Calu3 (cell line): ENCODE measurements at regions not wholly inside any gene's neighbourhood (a gene's known extent, or its start where the extent isn't known, plus 50 kb on each side); places are given as distances from the start of the nearest gene placed in this dataset.

ENCODE experiments used
- BruUV-seq: library from RNA; stranded (reverse); fragments of 400-500 nt; replicated peaks from 2 replicates; lab custom pipeline; 2021; lab: Mats Ljungman, UMichigan
- CTCF ChIA-PET: fragments of 300-600 bp; sonication (Branson Sonifier 250); formaldehyde crosslinking; loops from one replicate; lab custom pipeline; 2022; ENCODE audit warnings: antibody characterized with exemption; lab: Charles Lee
- DNase-seq: peaks from one replicate; pipeline ENCODE4 v3.0.0; 2022
- H3K27ac Mint-ChIP-seq: one replicate; pipeline ENCODE4 v1.8.0; 2022; ENCODE audit warnings: mixed read lengths; ENCODE audit not compliant: unreplicated experiment
- H3K27me3 Mint-ChIP-seq: one replicate; pipeline ENCODE4 v1.8.0; 2022; ENCODE audit warnings: mixed read lengths; ENCODE audit not compliant: unreplicated experiment
- H3K36me3 Mint-ChIP-seq: one replicate; pipeline ENCODE4 v1.8.0; 2022; ENCODE audit warnings: mild to moderate bottlenecking, moderate library complexity, mixed read lengths; ENCODE audit not compliant: insufficient read depth, unreplicated experiment
- H3K4me1 Mint-ChIP-seq: one replicate; pipeline ENCODE4 v1.8.0; 2022; ENCODE audit warnings: mild to moderate bottlenecking, low read depth, mixed read lengths; ENCODE audit not compliant: unreplicated experiment
- H3K4me3 Mint-ChIP-seq: one replicate; pipeline ENCODE4 v1.8.0; 2022; ENCODE audit warnings: mild to moderate bottlenecking, low read depth, moderate library complexity, mixed read lengths; ENCODE audit not compliant: unreplicated experiment
- H3K9me3 Mint-ChIP-seq: one replicate; pipeline ENCODE4 v1.8.0; 2022; ENCODE audit warnings: low read depth, mixed read lengths; ENCODE audit not compliant: unreplicated experiment
- intact Hi-C: fragments of 100-400 bp; cut with micrococcal nuclease; formaldehyde crosslinking; loops from one replicate; pipeline ENCODE4 v1.10.0; 2022; ENCODE audit not compliant: unreplicated experiment
- TF ChIP-seq, protein P1 (sequence below): fragments of 200-600 bp; IDR thresholded peaks from one replicate; pipeline ENCODE4 v1.8.0; 2022; ENCODE audit warnings: antibody characterized with exemption; ENCODE audit not compliant: unreplicated experiment

- no peak for DNase-seq
- Mint-ChIP-seq H3K27me3 (no peaks in the 10 kb centered on the region), H3K9me3 (no peaks in the 10 kb centered on the region), H3K4me1 (peaks cover 56% of the 10 kb centered on the region), H3K4me3 (no peak overlapping the region), H3K27ac (no peak overlapping the region), H3K36me3 (no peaks in the 10 kb centered on the region)
- no TSS peak for BruUV-seq
- TF ChIP-seq, protein P1, sequence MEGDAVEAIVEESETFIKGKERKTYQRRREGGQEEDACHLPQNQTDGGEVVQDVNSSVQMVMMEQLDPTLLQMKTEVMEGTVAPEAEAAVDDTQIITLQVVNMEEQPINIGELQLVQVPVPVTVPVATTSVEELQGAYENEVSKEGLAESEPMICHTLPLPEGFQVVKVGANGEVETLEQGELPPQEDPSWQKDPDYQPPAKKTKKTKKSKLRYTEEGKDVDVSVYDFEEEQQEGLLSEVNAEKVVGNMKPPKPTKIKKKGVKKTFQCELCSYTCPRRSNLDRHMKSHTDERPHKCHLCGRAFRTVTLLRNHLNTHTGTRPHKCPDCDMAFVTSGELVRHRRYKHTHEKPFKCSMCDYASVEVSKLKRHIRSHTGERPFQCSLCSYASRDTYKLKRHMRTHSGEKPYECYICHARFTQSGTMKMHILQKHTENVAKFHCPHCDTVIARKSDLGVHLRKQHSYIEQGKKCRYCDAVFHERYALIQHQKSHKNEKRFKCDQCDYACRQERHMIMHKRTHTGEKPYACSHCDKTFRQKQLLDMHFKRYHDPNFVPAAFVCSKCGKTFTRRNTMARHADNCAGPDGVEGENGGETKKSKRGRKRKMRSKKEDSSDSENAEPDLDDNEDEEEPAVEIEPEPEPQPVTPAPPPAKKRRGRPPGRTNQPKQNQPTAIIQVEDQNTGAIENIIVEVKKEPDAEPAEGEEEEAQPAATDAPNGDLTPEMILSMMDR: no peak
- intact Hi-C loops: no loop called here
- CTCF ChIA-PET: no interaction called here
These were observed 188.7 kb downstream of the FGFR2 start for GRCh38 chr10:121409466-121410104.

DNA sequence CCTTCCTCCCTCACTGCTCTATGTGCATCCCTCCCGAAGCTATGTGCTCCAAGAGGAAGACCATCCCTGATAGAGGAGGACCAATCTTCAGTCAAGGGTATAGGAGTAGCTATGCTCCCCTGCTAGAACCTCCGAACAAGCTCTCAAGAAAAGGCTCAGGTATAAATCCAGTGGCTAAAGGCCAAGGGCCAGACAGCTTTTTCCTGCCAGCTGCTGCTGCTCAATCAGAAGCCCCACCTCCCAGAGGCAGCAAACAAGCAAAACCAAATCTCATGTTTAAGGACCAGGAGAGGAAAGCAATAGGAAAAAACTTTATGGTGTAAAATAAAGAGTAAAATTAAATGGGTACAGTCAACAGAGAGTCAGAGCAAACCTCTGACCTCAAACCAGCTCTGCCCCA, 187.2 kb downstream of the FGFR2 start:
- no TSS peak for BruUV-seq
- no peaks in the 10 kb centered on the region for H3K27me3 Mint-ChIP-seq
- H3K9me3 Mint-ChIP-seq: no peaks in the 10 kb centered on the region
- CTCF ChIA-PET: no interaction called here
- peaks cover 41% of the 10 kb centered on the region for H3K4me1 Mint-ChIP-seq
- no peaks in the 10 kb centered on the region for H3K36me3 Mint-ChIP-seq
- TF ChIP-seq, protein P1: no peak
- no peak overlapping the region for H3K4me3 Mint-ChIP-seq
- intact Hi-C loops: no loop called here
- DNase-seq: no peak
- H3K27ac Mint-ChIP-seq: no peak overlapping the region

- peaks cover 32% of the 10 kb centered on the region for H3K4me1 Mint-ChIP-seq
- H3K4me3 Mint-ChIP-seq: no peak overlapping the region
- TF ChIP-seq, protein P1: no peak
- no TSS peak for BruUV-seq
- intact Hi-C loops: no loop called here
- no peaks in the 10 kb centered on the region for H3K27me3 Mint-ChIP-seq
- no peaks in the 10 kb centered on the region for H3K36me3 Mint-ChIP-seq
- CTCF ChIA-PET: no interaction called here
- H3K27ac Mint-ChIP-seq: no peak overlapping the region
- DNase-seq: no peak
- no peaks in the 10 kb centered on the region for H3K9me3 Mint-ChIP-seq
These were observed 184.3 kb downstream of the FGFR2 start for GRCh38 chr10:121413951-121414350.

- CTCF ChIA-PET: no interaction called here
- Mint-ChIP-seq H3K4me1 (peaks cover 32% of the 10 kb centered on the region), H3K27me3 (no peaks in the 10 kb centered on the region), H3K36me3 (no peaks in the 10 kb centered on the region), H3K4me3 (no peak overlapping the region), H3K9me3 (no peaks in the 10 kb centered on the region), H3K27ac (no peak overlapping the region)
- TF ChIP-seq, protein P1: no peak
- DNase-seq: no peak
- intact Hi-C loops: no loop called here
- BruUV-seq: no TSS peak
These were observed 183.7 kb downstream of the FGFR2 start for GRCh38 chr10:121414366-121415062.
